DMS53 treated with DMSO at 0.1 percent for 48 hours (cell line): ENCODE measurements at regions not wholly inside any gene's neighbourhood (a gene's known extent, or its start where the extent isn't known, plus 50 kb on each side); places are given as distances from the start of the nearest gene placed in this dataset.
A peak's percentile ranks its signal among the peaks of the same experiment; 100 is the strongest.
"Not testable (repeated sequence)": the region's sequence is repeated elsewhere in the genome, so short reads cannot be mapped to it uniquely, and the experiment has no call there.

ENCODE experiments used
- DNase-seq: peaks from one replicate; lab custom pipeline; 2025; ENCODE audit not compliant: unreplicated experiment; lab: John Stamatoyannopoulos, UW

GRCh38 chr12:94817695-94818075 is 167.3 kb upstream of the TMCC3 start:
- DNase-seq: no peak

DNA sequence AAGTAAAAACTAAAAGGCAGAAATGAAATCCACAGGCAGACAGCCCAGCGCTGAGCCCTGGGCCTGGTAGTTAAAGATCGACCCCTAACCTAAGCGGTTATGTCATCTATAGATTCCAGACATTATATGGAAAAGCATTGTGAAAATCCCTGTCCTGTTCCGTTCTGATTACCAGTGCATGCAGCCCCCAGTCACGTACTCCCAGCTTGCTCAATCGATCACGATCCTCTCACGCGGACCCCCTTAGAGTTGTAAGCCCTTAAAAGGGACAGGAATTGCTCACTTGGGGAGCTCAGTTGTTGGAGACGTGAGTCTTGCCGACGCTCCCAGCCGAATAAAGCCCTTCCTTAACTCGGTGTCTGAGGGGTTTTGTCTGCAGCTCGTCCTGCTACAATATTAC is 166.8 kb upstream of the TMCC3 start:
- not testable (repeated sequence) for DNase-seq

DNA sequence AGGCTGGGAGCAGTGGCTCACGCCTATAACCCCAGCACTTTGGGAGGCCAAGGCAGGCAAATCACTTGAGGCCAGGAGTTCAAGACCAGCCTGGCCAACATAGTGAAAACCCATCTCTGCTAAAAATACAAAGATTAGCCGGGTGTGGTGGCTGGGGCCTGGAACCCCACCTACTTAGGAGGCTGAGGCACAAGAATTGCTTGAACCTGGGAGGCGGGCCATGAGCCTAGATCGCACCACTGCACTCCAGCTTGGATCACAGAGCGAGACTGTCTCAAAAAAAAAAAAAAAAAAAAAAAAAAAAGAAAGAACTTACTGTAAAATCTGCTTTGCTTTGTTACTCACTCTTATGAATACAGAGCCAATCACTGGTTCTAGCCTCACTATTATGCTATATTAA is 166.4 kb upstream of the TMCC3 start:
- not testable (repeated sequence) for DNase-seq

DNA sequence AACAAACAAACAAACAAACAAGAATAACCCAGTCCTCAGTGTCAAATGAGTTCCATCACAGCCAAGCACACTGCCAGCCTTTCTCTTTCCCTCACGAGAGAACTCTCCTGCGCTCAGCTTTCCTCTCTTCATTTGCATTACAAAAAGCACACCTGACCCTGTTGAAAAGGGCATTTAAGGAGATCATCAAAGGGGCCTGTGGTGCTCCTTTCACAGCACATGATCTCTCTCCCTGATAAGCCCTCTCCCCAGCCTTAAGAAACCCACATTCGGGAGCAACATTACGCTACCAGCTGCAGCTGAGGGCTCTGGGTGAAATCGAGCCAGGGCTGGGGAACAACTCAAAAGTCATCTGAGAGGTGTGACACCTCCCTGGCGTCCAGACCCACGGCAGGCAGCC is 165.6 kb upstream of the TMCC3 start:
- DNase-seq: no peak

DNA sequence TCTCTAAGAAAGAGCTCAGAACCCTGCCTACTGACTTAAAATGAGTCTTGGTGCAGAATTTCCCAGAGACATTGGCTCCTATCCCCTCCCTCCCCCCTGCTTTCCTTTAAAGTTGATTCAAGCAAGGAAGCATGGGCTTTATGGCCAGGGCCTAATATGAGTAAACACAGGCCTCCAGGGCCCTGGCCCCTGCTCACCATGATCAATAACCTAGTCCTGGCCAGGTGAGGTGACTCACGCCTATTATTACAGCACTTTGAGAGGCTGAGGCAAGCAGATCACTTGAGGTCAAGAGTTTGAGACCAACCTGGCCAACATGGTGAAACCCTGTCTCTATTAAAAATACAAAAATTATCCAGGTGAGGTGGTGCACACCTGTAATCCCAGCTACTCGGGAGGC is 165.1 kb upstream of the TMCC3 start:
- DNase-seq: no peak

DNA sequence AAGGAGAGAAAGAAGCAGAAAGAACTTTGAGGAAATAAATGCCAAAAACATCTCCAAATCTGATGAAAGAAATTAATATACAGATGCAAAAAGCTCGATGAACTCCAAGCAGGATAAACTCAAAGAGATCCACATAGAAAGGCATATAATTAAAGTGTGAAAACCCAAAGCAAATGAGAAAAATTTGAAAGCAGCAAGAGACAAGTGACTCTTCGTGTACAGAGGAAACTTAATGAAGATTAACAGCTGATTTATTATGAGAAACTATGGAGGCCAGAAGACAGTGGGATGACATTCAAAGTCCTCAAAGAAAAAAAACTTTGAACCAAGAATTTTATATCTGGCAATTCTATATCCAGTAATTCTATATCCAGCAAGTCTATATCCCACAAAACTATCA is 163.0 kb upstream of the TMCC3 start:
- DNase-seq: peak; percentile 75

DNA sequence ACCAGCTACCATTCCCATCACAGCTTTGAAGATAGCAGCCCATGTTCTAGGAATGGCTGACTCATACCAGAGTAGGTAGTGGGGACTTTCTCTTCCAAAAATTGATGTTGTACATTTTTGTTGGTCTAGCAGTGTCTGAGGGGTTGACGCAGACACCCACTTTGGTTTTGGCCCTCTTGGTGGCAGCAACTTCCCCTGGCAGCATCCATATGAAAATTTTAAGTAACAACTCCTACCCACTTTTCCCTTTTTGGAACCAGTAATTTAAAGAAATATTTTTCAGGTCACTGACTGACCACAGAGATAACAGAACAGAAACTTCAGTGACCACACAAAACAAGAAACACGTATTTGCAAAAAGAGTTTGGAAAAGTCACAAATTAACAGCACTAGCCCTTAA is 162.0 kb upstream of the TMCC3 start:
- DNase-seq: no peak

DNA sequence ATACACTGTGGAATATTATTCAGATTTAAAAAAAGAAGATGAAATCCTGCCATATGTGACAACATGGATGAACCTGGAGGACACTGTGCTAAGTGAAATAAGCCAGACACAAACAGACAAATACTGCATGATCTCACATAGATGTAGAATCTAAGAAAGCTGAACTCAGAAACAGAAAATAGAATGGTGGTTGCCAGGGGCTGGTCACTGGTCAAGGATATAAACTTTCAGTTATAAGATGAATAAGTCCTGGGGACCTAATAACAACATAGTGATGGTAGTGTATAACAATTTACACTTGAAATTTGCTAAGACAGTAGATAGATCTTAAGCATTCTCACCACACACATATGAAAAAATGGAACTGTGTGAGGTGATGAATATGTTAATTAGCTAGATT is 161.3 kb upstream of the TMCC3 start:
- DNase-seq: no peak

GRCh38 chr12:94807951-94808350 is 157.6 kb upstream of the TMCC3 start:
- DNase-seq: no peak

DNA sequence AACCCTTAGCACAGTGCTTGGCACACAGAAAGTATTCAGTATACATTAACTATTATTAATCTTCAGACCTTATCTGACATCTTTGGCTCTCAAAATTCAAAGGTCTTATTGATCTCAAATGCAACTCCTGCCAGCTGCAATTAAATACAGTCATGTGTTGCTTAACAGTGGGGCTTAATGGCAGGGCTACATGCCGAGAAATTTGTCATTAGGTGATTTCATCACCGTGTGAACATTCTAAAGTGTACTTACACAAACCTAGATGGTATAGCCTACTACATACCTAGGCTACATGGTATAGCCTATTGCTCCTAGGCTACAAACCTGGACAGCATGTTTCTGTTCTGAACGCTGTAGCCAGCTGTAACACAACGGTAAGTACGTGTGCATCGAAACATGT is 156.3 kb upstream of the TMCC3 start:
- no peak for DNase-seq

DNA sequence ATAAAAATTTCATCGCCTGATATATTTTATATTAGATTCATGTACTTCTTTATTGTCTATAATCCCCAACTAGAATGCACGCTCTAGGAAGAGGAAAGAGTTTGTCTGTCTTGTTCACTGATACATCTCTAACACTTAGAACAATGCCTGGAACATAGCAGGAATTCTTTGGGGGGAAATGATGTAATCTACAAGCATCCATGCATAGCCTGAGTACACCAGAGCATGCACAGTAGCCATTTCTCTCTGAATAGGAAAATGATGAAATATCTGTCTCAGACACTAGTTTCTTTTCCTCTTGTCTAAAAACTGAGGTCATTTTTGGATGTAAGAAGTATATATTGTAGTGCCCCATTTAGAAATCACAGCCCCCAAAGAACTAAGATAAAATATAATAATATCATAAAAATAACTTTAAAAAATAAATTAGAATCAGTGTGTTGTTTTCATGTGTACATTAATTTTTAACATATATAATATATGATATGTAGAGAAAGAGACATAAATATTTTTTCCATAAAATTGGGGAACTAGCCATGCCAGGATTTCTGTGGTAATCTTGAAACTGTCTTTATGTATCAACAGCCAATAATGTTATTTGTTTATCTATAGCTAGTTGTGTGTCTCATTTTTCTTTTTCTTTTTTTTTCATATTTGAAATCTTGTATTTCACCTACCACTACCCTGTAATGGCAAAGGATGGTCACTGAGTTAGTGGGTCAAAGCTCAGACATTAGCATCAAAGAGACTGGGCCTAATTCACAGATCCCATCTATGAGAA is 155.6 kb upstream of the TMCC3 start:
- DNase-seq: peak; percentile 68

GRCh38 chr12:94803939-94804338 is 153.6 kb upstream of the TMCC3 start:
- DNase-seq: no peak

DNA sequence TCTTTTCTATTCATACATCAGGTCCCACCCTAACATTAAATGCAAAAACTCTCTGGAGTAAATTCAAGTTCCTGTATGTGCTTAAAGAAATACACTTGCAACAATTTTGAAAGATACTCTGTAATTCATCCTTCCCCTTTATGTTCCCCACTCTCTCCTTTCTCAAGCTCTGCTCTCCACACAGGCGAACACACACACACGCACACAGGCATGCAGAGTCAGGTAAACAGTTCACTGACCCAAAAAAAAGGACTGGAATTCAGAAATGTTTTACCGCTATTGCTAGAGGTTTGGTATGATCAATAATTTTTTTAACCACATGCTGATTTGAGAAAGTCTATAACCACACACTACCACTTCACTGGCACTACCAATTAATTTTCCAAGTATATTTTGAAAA is 152.4 kb upstream of the TMCC3 start:
- no peak for DNase-seq

- DNase-seq: no peak
These were observed 151.4 kb upstream of the TMCC3 start for GRCh38 chr12:94801745-94802144.

DNA sequence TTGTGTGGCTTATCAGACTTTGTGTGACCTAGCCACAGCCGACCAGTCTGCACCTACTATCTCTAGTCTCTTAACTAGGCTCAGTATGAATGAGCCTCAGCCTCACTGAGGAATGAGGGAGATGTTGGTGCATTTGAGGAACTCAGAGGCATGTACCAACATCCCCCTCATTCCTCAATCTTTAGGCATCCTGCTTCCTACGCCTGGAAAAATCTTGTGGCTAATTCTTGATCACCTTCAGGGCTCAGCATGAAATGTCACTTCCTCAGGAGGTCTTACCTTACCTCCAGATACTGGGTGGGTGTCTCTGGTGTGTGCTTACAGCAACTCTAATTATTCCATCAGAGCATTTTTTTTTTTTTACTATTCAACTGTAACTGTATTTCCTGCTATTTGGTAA is 148.8 kb upstream of the TMCC3 start:
- no peak for DNase-seq

DNA sequence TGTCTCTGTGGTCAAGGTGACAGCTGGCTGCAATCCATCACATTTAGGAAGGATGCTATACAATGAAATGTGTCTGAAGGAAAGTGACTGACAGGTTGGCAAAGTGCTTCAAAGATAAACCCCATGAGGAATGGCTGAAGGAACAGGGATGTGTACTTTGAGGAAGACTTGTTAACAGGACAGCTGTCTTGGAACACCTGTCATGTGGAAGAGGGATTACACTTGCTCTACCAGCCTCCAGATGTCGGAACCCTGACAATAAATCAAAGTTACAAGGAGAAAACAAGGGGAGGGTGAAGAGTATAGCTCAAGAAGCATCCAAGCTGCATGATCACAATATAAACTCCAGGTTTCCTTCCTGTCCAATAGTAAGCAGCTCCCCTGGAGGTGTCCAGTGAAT is 147.8 kb upstream of the TMCC3 start:
- DNase-seq: no peak

GRCh38 chr12:94795520-94795919 is 145.2 kb upstream of the TMCC3 start:
- DNase-seq: peak; percentile 11

DNA sequence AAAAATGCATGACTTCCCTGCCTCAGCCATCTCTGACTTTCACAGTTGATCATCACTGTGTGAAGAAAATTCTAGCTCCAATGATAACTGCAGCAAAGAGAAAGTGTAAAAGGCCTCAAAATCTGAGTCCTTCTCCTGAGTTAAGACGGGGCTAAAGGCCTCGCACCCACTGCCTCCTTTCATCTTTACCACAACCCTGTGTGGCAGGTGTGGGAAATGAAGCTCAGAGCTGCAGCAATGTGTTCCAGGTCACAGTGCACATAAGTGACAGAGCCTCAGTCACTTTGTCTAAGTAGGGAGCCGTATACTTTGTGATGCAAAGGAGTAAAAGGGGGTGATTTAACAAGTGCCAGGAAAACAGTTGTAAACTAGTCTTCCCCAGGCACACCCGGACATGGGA is 144.7 kb upstream of the TMCC3 start:
- no peak for DNase-seq

DNA sequence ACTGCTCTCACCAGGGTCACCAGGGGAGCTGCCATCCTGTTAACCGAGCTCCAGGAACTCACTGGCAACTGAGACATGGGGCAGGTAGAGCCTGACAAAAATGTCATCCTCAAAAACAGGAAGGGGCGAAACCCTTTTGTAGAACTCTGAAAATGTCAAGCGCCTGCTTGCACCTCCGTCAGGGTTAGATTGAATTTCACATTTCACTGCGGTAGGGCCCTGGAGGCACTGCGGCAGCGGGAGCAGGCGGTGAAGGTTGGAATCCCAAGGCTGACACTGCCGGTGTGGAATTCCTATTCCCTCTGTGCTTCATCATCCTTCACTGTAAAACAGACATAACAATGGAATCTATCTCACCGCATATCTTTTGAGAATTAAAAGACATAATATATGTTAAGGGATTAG is 142.8 kb upstream of the TMCC3 start:
- DNase-seq: no peak

DNA sequence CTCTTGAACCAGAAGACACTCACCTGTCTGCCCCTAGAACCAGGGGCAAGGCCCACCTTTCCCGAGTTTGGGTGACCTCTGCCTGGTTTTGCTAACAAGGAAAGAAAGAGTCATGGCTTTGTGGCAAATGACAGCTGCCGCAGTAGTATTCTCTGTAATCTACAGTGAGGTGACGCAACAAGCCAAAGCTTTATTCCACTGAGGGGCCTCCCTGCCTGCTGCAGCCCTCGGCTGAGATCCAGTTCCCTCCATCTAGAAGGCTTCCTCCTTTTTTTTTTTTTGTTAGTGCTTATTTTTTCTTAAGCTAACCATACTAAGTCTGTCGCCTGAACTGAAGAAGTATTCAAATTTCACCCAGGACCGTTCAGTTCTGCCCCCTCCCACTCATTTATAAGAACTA is 142.3 kb upstream of the TMCC3 start:
- DNase-seq: no peak

DNA sequence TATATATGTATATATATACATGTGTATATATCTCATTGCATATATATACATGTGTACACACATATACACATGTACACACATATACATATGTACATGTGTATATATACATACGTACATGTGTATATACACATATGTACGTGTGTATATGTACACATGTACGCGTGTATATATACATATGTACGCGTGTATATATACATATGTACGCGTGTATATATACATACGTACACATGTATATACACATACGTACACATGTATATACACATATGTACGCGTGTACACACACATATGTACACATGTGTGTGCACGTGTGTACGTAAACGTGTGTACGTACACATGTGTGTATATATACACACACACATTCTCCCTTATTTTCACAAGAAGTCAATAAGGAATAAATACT is 141.6 kb upstream of the TMCC3 start:
- DNase-seq: no peak

DNA sequence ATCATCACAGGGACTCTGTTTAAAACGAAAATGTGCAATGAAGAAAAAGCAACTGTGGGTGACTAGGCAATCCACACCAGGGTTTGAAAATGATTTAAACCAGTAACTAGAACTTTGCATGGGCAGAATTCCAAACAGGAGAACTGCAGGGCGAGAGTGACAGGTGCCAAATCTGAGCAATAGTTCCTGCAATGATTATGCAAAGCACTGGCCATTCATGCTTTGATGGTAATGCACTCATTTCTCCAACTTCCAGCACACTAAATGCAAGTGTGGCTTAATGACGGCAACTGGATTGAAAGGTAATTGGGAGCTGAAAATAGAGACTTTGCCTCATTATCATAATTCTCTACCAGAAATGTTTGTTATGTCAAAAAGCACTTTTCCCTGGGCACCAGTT is 140.5 kb upstream of the TMCC3 start:
- DNase-seq: no peak

GRCh38 chr12:94790370-94790769 is 140.0 kb upstream of the TMCC3 start:
- DNase-seq: no peak
